ENCODE measurements at regions not wholly inside any gene's neighbourhood (a gene's known extent, or its start where the extent isn't known, plus 50 kb on each side); places are given as distances from the start of the nearest gene placed in this dataset.

- TF ChIP-seq CTCF (IDR thresholded peaks at IDR 0.05; ENCODE audit: insufficient read depth, low read depth, low read length) (no peak), EZH2 (IDR thresholded peaks at IDR 0.05; ENCODE audit: insufficient read depth, low read length) (no peak)
These were observed 156.8 kb upstream of the NFE2L3 start for GRCh38 chr7:25995216-25995615.

Measured in astrocyte (in vitro differentiated cells and primary cell).